ENCODE measurements at regions not wholly inside any gene's neighbourhood (a gene's known extent, or its start where the extent isn't known, plus 50 kb on each side); places are given as distances from the start of the nearest gene placed in this dataset.

- DNase-seq (ENCODE audit: low read depth in 4 of 4, low spot score in 3 of 4): no peak
Observed at GRCh38 chr1:229190057-229190575, 80.8 kb upstream of the RAB4A start.

DNA sequence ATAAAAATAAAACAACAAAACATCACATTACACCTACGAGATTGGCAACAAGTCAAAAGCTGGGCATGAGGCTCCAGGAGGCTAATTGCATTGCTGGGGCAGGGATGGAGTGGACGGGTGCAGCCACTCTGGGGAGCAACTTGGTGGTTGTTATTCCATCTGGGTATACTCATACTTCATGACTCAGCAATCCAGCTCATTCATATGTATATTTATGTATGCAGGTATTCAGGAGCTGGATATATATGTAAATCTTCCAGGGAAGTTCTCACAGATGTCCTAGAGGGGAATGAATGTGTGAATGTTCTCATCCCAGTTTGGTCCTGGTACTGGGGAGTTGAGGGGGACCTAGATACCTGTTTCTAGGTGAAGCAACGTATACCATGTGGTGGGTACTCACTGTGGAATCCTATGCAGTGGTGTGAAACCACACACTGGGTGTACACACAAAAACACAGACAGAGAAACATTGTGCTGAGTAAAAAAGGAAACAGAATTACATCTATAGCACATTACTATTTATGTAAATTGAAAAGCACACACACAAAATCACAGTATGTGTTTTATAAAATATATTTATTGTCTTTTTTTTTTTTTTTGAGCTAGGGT lies 79.7 kb upstream of the RAB4A start:
- DNase-seq (ENCODE audit: low read depth in 4 of 4, low spot score in 3 of 4): no peak

- DNase-seq (ENCODE audit: low read depth in 4 of 4, low spot score in 3 of 4): no peak
Observed at GRCh38 chr1:229192031-229192430, 78.9 kb upstream of the RAB4A start.

- no peak for DNase-seq (ENCODE audit: low read depth in 4 of 4, low spot score in 3 of 4)
Observed at GRCh38 chr1:229192853-229193252, 78.1 kb upstream of the RAB4A start.

DNA sequence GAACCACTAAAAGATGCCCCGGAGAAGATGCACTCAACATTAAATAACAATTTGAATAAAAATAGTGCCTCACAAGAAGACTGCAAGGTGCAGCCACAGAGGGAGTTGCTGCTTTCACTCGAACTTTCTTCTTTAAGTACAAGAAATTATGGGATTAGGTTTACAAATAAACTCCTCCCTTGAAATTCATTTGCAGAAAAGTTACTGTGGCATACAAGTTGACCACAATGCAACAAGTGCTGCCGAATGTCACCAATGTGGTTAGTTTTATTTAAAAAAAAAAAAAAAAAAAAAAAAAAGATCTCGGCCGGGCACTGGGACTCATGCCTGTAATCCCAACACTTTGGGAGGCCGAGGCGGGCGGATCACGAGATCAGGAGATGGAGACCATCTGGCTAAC lies 76.8 kb upstream of the RAB4A start:
- DNase-seq (ENCODE audit: low read depth in 4 of 4, low spot score in 3 of 4): no peak

- DNase-seq (ENCODE audit: low read depth in 4 of 4, low spot score in 3 of 4): no peak
Observed at GRCh38 chr1:229195246-229195645, 75.7 kb upstream of the RAB4A start.

DNA sequence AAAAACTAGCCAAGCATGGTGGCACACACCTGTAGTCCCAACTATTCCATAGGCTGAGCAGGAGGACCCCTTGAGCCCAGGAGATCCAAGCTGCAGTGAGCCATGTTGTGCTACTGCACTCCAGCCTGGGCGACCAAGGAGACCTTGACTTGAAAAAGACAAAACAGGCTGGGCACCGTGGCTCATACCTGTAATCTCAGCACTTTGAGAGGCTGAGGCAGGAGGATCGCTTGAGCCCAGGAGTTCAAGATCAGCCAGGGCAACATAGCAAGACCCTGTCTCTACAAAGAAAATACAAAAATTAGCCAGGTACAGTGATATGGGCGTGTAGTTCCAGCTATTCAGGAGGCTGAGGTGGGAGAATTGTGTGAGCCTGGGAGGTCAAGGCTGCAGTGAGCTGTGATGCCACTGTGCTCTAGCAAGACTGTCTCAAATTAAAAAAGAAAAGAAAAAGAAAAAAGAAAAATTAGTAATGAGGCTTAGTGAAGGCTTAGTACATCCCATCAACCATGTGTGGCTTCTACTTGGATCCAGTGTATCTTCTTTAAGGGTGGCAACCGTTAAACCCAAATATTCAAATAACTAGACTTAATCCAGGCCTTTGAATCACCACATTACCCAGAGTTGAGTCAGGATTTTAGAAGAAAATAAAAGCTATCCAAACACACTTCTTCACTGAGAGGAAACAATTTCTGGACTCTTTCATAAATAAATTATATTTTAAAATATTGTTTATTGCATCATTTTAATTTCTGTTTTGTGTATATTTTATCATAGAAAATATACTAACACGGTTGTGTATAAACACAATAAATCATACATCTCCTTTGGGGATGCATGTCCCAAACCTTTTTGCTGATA lies 74.3 kb upstream of the RAB4A start:
- no peak for DNase-seq (ENCODE audit: low read depth in 4 of 4, low spot score in 3 of 4)

- DNase-seq (ENCODE audit: low read depth in 4 of 4, low spot score in 3 of 4): no peak
Observed at GRCh38 chr1:229197265-229197585, 73.7 kb upstream of the RAB4A start.

DNA sequence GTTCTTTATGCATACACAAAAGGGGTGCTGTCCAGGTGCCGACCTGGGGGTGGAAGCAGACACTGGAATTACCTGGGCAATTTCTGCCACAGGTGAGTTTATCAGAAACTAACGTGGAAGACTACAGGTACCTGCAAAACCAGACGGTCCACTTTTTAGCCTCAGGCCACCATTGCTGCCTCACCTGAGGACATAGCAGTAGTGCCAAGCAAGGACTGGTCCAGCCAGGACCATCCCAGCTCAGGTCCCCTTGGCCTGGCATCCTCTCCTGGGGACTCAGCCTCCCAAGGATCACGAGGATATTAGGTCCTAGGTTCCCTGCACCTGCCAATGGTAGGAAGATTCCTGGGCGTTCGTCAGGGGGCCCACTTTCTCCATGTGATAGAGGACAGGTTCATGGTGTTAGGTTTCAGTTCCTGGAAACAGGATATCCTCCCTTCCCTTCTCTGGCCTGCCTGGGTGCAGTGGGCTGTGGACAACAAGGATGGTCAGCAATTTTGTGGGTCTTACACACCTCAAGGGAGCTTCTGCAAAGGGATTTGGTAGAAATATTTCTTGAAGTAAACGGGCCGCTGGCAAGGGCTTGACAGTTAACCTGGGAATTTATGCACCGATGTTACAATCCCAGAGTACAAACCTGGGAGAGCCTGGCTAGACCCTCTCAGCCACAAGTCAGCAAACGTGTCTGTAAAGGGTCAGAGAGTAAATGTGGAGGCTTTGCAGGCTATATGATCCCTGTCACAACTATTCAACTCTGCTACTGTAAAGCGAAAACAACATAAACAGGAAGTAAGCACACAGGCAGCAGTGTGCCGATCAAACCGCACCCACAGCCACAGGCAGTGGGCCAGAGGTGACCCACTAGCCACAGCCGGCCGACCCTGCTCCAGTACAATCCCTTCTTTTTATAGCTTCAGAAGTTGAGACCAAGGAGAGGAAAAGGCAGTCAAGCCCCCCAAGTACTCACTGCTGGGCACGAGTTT lies 71.4 kb upstream of the RAB4A start:
- DNase-seq (ENCODE audit: low read depth in 4 of 4, low spot score in 3 of 4): no peak

GRCh38 chr1:229203030-229203751 lies 67.7 kb upstream of the RAB4A start:
- peak in 3 of 4 donors; percentile 73 to 82 (median 77) for DNase-seq (ENCODE audit: low read depth in 4 of 4, low spot score in 3 of 4)

DNA sequence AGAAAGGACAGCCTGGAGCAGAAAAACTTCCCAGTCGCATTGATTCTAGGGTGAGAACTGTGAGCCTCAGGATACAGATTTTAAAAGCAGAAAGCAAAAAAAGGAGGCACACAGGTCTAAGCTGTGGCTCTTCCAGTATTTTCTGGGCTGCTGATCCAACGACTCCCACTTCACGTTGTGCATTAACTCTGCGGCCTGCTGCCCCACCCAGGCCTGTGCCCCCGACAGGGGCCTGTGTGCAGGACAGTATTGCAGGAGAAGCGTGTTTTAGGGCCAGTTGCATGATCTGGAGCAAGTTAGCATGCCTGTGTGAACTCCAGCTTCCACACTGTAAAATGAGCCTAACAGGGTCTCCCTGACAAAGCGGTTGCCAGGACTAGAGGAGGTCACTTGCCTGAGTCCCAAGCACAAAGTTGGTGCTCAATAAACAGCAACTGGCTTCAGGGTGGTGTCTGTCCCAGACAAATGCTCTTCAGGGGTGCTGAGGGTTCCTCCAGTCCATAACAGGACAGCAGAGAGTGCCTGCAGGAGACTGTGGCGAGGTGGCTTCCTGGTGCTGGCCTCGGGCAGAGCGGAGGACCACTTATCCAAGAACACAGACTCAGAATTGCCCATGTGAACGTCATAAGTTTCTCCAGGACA lies 66.8 kb upstream of the RAB4A start:
- no peak for DNase-seq (ENCODE audit: low read depth in 4 of 4, low spot score in 3 of 4)

GRCh38 chr1:229204921-229205777 lies 65.8 kb upstream of the RAB4A start:
- DNase-seq (ENCODE audit: low read depth in 4 of 4, low spot score in 3 of 4): no peak

GRCh38 chr1:229205854-229206253 lies 65.1 kb upstream of the RAB4A start:
- no peak for DNase-seq (ENCODE audit: low read depth in 4 of 4, low spot score in 3 of 4)

- no peak for DNase-seq (ENCODE audit: low read depth in 4 of 4, low spot score in 3 of 4)
Observed at GRCh38 chr1:229207916-229208315, 63.0 kb upstream of the RAB4A start.

DNA sequence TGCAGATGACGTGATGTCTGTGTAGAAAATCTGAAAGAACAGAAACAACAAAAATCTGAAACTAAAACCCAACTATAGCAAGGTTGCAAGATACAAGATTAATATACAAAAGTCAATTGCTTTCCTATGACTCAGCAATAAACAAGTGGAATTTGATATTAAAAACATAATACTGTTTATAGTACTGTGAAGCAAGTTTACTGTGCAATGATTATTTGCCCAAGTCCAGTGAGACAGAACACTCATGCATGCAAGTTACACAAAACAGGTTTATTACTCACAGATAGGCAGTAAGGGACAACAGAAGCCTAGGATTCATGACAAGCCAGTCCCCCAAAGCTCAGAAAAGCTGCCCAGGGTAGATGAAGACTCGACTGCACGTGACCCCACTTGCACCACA lies 62.4 kb upstream of the RAB4A start:
- no peak for DNase-seq (ENCODE audit: low read depth in 4 of 4, low spot score in 3 of 4)

DNA sequence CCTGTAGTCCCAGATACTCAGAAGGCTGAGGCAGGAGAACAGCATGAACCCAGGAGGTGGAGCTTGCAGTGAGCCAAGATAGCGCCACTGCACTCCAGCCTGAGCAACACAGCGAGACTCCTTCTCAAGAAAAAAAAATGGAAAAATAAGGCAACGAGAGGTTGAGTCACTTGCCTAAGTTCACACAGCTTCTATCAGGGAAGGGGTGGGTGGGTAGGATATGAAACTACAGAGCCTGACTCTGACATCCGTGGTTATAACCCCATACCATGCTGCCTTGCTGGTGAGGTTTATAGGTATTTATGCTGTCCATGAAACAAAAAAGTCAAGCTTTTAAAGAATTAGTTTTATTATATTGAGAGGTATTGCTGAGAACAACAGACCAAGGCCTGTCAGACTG lies 61.5 kb upstream of the RAB4A start:
- no peak for DNase-seq (ENCODE audit: low read depth in 4 of 4, low spot score in 3 of 4)

DNA sequence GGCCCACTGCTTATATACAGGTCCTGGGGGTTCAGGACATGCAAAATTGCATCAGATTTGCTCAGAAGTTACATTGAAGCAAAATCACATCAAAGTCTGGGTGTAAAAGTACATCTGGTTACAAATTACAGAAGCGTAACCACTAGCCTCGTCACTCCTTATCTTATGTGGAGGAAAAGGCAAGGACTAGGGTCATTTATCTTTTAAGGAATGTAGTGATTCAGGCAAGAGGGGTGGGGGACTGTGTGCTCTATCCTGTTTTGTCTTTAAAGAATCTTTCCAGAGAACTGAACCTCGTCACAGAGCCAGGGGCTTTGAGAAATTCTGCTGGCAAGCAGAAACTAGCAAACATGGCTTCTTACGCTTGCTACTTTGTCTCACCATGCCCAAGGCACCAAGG lies 61.1 kb upstream of the RAB4A start:
- no peak for DNase-seq (ENCODE audit: low read depth in 4 of 4, low spot score in 3 of 4)

DNA sequence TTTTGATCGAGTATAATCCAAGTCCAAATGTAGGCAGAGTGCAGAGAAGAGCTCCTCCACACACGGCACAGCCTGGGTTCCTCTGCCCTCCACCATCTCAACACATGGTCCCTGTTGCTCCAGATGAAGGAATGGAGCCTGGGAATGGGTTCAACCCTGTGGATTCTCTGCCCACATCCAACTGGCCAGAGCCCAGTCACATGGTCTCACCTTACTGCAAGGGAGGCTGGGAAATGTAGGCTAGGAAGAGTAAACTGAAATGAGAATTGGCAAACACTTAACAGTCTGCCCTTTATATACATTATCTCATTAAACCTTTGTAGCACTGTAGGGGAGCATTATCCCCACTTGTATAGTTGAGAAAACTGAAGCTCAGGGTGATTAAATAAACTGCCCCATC lies 60.1 kb upstream of the RAB4A start:
- no peak for DNase-seq (ENCODE audit: low read depth in 4 of 4, low spot score in 3 of 4)

DNA sequence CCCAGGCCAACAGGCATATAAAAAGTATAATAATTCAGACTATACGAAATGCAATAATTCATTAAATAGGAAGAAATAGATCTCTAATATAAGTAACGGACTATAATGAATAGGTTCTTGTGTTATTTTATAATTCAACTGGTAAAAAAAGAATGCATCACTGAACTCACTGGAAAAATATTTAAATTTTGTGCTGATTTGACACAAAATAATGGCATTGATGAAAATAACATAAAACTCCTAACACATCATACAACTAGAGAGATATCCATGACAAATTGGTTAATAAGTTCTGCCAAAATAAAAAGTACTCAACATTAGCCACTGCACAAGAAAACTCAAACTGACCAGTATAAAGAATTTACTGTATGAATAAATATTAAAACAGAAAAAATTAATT lies 57.1 kb upstream of the RAB4A start:
- DNase-seq (ENCODE audit: low read depth in 4 of 4, low spot score in 3 of 4): no peak

Measured in left renal pelvis (tissue), 4 donors.